HG02970 (cell line): ENCODE measurements at regions not wholly inside any gene's neighbourhood (a gene's known extent, or its start where the extent isn't known, plus 50 kb on each side); places are given as distances from the start of the nearest gene placed in this dataset.
A peak's percentile ranks its signal among the peaks of the same experiment; 100 is the strongest.
"Not testable (repeated sequence)": the region's sequence is repeated elsewhere in the genome, so short reads cannot be mapped to it uniquely, and the experiment has no call there.

Source experiments
- ATAC-seq: cut with Tn5 transposase; IDR thresholded peaks from one replicate; pipeline ENCODE4 v1.9.1; 2021; ENCODE audit warnings: mild to moderate bottlenecking, moderate library complexity, moderate number of reproducible peaks; ENCODE audit not compliant: unreplicated experiment, low FRiP score

- peak; percentile 68 for ATAC-seq
These were observed 252.4 kb upstream of the B3GALT2 start for GRCh38 chr1:193438771-193439170.

DNA sequence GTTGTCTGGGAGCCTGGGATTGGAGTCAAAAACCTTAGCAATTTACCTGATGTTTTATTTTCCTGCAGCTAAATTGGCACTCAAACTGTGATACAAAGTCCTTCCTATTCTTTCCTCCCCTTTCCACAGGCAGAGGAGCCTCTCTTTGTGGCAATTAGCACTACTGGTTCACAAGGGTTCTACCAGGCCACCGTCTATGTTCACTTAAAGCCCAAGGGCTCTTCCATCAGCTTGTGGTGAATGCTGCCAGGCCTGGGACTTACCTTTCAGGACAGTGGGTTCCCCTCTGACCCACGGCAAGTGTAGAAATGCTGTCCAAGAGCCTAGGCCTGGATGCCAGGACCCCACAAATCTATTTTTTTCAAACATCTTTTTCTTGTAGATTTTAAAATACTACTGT is 251.9 kb upstream of the B3GALT2 start:
- peak; percentile 13 for ATAC-seq

- peak; percentile 61 for ATAC-seq
These were observed 251.4 kb upstream of the B3GALT2 start for GRCh38 chr1:193437785-193438184.

DNA sequence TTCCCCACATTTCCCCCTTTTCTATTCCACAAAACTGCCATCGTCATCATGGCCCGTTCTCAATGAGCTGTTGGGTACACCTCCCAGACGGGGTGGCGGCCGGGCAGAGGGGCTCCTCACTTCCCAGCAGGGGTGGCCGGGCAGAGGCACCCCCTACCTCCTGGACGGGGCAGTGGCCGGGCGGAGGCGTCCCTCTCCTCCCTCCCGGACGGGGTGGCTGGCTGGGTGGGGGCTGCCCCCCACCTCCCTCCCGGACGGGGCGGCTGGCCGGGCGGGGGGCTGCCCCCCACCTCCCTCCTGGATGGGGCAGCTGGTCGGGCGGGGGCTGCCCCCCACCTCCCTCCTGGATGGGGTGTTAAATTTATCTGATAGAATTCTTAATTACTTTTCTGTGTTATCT is 250.9 kb upstream of the B3GALT2 start:
- not testable (repeated sequence) for ATAC-seq

GRCh38 chr1:193435781-193436180 is 249.4 kb upstream of the B3GALT2 start:
- ATAC-seq = no peak

DNA sequence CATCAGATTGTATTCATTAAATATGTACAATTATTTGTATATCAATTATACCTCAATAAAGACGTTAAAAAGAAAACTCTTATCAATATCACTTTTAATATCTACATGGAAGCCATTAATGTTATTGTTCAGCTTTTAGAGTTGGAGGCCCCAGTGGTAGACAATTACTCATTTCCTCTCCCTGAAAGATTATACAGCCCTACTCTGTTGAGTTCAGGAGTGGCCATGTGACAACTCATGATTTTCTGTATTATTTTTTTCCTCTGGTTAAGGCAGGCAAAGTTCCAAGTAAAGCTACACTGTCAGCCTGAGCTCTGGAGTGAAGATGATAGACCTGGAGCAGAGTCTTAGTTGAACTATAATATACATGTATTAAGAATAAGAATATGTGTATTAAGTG is 247.9 kb upstream of the B3GALT2 start:
- no peak for ATAC-seq

- no peak for ATAC-seq
These were observed 247.2 kb upstream of the B3GALT2 start for GRCh38 chr1:193433599-193433998.

- no peak for ATAC-seq
These were observed 246.7 kb upstream of the B3GALT2 start for GRCh38 chr1:193432979-193433587.

DNA sequence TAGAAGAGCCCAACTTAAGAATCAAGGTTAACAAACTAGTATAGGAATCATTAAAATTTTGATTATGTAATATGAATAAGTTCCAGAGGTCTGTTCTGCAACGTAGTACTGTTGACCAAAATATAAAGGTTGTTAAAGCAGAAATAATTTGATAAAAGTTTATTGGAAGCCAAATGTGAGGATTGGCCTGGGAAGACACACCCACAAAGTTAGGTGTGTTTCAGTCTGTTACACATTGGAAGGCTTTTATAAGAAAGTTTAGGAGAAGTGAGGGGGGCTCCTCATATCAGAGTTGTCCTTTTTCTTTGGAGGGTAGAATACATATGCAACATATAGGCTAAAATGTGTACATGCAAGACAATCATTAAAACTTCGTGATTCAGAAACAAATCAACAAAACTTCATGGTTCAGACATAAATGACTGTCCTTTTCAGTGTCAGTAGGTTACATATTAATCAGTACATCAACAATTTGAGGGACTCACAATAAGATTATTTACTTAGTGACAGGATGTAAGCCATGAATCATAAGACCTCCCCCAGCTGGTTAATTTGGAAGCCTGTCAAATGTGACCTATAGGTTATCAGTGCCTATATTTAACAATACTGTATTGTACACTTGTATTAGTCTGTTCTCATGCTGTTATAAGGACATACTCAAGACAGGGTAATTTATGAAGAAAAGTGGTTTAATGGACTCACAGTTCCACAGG is 245.0 kb upstream of the B3GALT2 start:
- no peak for ATAC-seq

DNA sequence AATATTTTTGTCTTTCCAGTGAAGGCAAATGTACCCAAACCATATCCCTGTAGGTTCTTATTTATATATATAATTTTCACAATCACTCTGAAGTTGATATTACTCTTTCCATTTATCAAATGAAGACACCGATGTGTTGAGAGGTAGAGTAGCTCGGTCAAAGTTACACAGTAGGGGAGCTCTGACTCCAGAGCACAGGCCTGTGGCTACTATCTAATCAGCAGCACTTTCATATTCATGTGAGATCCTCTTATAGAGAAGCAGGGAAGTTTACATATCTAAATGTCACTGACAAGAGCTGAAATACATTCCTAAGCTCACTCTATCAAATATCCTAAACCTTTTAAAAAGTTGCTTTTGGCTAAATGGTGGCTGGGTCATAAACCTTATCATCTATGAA is 241.1 kb upstream of the B3GALT2 start:
- ATAC-seq = no peak

DNA sequence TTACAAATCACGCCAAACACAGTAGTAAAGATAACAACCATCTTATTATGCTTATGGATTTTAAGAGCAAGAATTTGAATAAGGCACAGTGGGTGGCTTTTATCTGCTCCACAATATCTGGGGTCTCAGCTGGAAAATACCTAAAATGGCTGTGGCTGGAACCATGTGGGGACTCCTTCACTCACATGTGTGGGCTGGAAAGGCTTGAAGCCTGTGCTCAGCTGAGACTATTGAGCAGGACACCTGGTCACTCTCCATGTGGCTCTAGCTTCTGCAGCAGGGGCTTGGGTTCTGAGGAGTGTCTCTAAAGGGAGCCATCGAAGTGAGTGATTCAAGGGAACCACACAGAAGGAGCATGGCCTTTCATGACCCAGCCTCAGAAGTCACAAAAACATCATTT is 239.6 kb upstream of the B3GALT2 start:
- no peak for ATAC-seq

DNA sequence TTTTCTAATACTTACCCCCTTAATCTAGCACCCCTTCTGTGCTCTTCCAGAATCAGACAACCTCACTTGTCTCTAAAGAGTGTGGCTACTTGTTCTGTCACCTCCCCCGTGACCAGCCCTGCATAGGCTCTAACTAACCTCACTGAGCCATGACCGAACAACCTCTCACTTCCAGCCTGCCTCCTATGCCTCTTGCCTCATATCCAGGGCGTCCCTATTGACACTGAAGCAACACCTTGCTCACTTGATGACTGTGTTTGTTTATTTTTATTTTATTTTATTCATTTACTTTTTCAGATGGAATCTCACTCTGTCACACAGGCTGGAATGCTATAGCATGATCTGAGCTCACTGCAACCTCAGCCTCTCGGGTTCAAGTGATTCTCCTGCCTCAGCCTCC is 235.1 kb upstream of the B3GALT2 start:
- no peak for ATAC-seq

DNA sequence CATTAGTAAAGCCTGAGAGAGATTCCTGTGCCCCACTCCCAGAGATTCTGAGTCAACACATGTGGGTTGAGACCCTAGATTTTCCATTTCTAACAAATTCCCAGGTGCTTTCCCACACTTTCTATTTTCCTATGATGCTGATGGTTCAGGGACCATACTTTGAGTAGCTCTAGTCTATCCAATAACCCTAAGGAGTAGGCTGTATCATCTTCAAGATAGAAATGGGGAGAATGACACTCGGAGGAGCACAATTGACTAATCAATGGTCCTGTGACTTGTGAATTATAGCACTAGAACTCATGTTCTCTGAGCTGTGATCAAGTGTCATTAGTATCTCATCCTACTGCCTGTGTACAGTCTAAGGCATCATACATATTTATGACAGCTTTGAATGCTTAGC is 232.9 kb upstream of the B3GALT2 start:
- no peak for ATAC-seq

GRCh38 chr1:193418745-193419058 is 232.3 kb upstream of the B3GALT2 start:
- no peak for ATAC-seq

- ATAC-seq = no peak
These were observed 231.7 kb upstream of the B3GALT2 start for GRCh38 chr1:193417945-193418744.

- ATAC-seq = no peak
These were observed 231.0 kb upstream of the B3GALT2 start for GRCh38 chr1:193417403-193417802.

- no peak for ATAC-seq
These were observed 230.0 kb upstream of the B3GALT2 start for GRCh38 chr1:193416226-193417024.

- ATAC-seq = no peak
These were observed 228.8 kb upstream of the B3GALT2 start for GRCh38 chr1:193415256-193415655.

GRCh38 chr1:193413376-193413775 is 227.0 kb upstream of the B3GALT2 start:
- ATAC-seq = no peak

DNA sequence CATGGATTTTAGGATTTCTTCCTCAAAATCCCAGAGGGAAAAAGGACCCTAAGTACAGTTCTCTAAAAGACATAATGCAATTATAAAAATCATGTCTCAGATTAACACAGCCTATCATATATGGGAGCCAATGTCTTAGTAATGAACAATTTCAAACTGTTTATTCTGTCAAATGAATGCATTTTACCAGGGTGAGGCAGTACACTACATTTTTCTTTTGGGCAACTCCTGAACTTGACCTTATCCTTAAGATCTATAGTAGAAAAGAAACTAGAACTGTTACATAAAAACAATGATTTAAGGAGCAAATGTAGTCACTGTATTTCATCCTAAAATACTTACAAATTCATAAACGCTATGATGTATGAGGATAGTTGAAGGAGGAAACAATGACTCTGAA is 226.3 kb upstream of the B3GALT2 start:
- ATAC-seq = no peak

DNA sequence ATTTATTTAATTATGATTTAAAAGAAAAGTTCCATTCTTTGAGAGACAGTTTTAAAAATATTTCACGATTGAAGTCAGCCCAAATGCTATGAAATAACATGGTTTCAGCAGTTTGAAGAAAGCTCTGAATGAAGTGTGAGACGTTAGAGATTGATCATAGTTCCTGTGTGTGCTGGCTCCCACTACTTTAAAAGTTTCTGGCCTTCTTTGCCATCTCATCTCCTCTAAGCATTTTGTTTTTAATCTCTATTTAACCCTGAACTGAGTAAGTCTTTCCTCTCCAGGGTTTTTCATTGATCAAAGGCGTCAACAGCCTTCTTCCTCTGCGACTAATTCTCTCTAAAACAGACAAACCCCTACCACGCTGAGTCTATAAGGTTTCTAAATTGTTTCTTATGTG is 225.3 kb upstream of the B3GALT2 start:
- no peak for ATAC-seq
